Fibroblast of skin of left biceps (primary cell): ENCODE measurements at regions not wholly inside any gene's neighbourhood (a gene's known extent, or its start where the extent isn't known, plus 50 kb on each side); places are given as distances from the start of the nearest gene placed in this dataset.
A peak's percentile ranks its signal among the peaks of the same experiment; 100 is the strongest.

Experiments
- DNase-seq, 2 experiments: peaks; one replicate each; pipeline ENCODE4 v3.0.0-alpha.2; 2013; ENCODE audit warnings: low read depth in 2 of 2

- no peak for DNase-seq
Observed at GRCh38 chr5:128591598-128592455, 53.8 kb upstream of the FBN2 start.

- DNase-seq: no peak
Observed at GRCh38 chr5:128596071-128596470, 58.0 kb upstream of the FBN2 start.

- no peak for DNase-seq
Observed at GRCh38 chr5:128597156-128597555, 59.1 kb upstream of the FBN2 start.

DNA sequence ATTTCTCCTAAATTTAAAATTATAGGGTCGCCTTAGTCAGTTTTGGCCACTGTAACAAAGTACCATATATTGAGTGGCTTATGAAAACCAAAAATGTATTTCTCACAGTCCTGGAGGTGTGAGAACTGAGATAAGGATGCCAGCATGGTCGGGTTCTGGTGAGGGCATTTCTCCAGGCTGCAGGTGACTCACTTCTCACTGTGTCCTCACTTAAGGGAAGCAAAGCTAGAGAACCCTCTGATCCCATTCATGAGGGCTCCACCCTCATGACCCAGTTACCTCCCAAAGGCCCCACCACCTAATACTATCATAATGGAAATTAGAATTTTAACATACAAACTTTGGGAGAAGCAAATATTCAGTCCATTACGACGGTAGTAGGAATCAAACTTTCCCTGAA is 75.1 kb upstream of the FBN2 start:
- DNase-seq: no peak

DNA sequence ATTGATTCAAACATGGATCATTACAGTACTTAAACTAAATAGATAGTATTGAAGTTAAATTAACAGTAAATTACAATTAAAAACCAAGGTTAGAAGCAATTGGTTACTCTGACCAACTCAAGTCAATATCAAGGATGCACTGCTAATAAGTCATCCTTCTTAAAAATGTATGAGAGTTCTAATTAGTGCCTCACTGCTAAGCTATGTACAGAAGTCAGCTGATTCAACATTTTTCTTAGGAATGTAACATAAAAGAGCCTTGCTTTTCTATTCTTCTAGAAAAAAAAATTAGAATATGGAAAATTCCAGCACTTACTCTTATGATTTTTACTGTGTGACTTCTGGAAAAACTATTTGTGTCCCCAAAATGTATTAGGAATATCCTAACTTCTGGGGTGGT is 75.7 kb upstream of the FBN2 start:
- peak; percentile 12 to 13 for DNase-seq

DNA sequence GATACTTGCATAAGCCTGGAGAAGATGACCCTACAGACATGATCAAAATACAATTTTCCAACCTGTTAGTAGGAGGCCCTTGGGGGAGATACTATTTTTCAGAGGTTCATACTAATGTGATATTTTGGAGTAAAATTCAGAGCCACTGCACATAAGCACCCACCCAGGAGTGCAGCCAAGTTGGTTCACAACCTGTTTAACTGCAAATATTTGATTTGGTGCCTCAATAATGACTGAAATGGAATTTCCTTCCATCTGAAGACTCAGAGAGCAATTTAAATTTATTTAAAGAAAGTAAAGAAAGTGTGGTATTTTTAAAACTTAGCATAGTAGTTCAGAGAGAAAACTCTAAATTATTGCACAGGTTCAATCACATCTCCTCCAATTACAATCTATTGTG is 77.5 kb upstream of the FBN2 start:
- DNase-seq: no peak

DNA sequence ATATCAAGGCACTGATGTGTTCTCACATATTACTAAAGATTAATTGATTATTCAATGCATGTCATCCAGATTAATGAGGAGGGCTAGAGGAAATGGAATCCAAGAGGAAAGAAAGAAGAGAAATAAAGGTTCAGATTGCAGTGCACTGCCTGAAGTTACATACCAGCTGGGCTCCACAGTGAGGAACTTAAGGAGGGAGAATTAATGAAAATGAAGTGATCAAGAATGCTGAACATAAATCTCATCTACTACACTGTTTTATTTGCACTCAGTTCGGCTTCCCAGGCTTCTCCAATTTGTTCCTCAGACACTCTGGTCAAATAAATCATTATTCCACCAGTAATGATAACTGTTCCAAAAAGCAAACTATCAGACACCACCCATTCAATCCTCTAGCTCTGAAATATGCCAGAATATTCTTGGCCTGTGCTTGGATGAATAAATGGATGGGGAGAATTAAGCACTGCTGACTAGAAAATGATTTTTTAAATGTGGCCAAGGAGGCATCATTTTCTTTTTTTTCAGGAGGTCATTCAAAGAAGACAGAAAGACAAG is 88.6 kb upstream of the FBN2 start:
- DNase-seq: no peak

DNA sequence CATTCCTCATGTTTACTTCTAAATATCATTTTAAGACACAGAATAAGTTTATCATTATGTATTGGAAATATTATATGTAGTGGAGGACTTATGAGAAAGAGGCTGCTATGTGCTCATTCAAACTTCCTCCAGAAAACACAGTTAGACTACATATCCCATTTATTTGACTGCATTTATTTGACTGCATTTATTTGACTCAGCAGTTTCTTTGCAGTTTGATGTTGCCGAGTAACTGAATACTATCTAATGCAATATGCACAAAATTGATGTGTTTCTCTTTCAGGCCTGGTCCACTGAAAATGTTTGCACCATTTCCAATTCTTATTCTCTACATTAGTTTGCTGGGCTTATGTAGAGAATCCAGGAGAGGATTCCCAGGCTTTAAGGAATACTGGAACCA is 89.9 kb upstream of the FBN2 start:
- no peak for DNase-seq

DNA sequence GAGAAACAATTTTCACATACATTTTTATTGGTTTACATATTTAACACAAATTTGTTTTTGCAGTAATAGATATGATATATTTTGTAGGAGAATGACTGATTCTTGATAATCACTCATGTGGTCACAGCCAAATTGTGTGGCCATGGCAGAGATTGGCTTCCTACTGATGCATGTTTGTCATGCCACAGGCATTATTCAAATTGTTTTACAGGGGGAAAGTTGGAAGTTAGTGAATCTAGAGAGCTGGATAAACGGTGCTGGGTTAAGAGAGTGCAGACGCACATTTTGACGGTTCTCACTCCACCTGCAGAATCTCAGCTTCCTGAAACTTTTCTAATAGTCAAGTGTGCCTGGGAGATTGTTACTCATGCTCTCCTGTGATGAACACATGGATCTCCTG is 91.1 kb upstream of the FBN2 start:
- DNase-seq: no peak

DNA sequence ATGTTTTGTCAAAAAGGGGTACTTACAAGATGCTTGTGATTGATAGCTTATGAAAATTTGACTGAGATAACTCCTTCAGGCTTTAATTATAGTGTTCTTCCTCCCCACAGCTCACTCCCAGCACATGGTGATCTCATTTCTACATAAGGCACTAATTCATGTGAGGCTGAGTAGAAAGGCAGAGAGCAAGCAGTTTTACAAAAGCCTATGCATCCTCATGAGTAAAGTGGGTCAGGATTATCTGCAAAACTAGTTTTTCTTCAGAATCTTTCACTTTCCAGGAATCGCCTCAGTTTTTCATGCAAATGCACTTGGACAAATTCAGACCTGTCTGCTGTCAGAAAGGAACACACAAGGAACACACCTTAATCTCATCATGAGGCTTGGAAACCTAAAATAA is 92.1 kb upstream of the FBN2 start:
- DNase-seq: no peak

DNA sequence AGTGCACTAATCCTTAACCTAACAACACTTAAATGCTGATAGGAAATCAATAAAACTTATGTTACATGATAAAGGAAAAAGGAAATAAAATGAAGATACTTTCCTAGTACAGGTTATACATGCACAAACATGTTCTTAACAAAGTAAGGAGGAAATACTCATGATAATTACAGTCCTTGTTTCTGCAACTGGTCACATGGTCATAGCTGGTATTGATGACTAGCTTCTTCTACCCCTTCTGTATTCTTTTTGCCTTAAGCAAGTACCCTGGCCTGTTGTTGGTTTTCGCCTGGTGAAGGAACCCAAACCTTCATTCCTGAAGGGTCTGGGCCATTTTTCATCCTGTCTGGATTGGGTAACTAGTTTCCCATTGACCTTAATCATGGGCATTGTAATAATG is 93.7 kb upstream of the FBN2 start:
- no peak for DNase-seq

GRCh38 chr5:128632264-128632663 is 94.2 kb upstream of the FBN2 start:
- no peak for DNase-seq

GRCh38 chr5:128633901-128634300 is 95.9 kb upstream of the FBN2 start:
- no peak for DNase-seq

GRCh38 chr5:128635379-128635778 is 97.3 kb upstream of the FBN2 start:
- DNase-seq: no peak

DNA sequence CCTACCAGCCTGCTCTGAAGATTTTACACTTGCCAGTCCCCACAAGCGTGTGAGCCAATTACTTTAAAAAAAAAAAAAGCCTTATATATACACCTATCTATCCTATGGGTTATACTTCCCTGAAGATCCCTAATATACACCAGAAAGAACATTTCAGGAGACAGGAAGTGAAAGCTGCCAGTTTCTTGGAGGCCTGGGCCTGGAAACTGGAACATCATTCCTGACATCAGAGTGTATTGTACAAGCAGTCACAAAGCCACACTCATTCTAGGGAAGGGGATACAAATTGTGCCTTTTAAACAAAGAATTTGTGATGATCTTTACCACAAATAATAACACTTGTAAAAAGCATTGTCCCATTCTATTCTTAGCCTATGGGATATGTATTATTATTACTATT is 98.3 kb upstream of the FBN2 start:
- DNase-seq: no peak

GRCh38 chr5:128637031-128637430 is 99.0 kb upstream of the FBN2 start:
- peak; percentile 80 to 82 for DNase-seq

- DNase-seq: no peak
Observed at GRCh38 chr5:128641861-128642260, 103.8 kb upstream of the FBN2 start.

DNA sequence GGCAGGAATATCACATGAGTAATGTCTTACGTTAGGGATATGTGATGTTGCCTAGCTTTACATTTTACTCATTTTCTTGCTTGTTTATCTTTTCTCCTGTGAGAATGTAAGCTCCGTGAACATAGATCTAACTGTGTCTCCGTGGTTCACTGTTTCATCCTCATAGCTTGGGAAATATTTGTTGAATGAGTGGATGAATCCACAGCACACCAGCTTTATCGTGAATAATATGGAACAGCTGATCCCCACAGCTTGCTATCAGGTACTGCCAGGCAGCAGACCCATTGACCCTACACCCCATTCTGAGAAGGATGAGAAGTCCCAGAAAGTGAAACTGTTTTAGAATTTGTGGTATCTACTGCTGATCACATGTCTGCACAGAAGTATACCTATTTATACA is 106.8 kb upstream of the FBN2 start:
- DNase-seq: peak; percentile 66 to 75

DNA sequence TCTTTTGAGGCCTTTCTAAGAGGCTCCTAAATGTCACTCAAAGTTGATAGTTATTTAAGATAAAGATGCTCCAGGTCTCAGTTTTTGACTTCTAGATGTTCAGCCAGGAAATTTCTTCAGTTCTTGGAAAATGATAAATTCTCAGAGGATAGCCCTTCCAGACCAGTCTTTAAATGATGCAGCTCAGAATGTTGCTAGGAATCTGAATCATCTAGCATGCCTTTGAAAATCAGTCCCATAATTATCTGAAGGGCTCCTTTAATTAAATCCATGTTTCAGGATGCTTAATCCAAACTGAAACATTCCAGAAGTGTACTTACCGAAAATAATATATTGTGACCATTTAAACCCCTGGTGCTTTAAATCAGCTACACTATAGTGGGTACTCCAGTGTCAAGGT is 107.5 kb upstream of the FBN2 start:
- peak; percentile 62 to 64 for DNase-seq

DNA sequence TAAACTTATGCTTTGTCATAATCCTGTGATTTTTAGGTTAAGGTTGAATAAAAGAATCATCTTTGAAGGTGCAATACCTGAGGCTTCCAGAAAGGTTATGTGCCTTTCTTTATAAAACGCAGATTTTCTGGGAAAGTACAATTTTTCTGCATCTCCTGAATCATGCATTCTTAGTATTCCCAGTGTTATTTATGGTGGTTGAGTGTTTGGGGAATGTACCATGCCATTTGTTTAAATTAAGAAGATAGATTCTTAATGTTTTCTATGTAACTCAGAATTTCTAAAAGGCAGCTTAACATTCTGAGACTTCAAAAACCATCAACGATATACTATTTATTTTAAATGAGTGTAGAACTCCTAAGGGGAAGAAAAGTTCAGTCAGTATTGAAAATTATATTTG is 108.1 kb upstream of the FBN2 start:
- no peak for DNase-seq

GRCh38 chr5:128649192-128649591 is 111.1 kb upstream of the FBN2 start:
- peak; percentile 65 to 72 for DNase-seq

GRCh38 chr5:128662997-128663396 is 125.0 kb upstream of the FBN2 start:
- no peak for DNase-seq

GRCh38 chr5:128665747-128666355 is 127.8 kb upstream of the FBN2 start:
- no peak for DNase-seq
